HL-60/S4 treated with retinoic acid at 250 ng/mL for 4 days and 3 days (cell line): ENCODE measurements at regions not wholly inside any gene's neighbourhood (a gene's known extent, or its start where the extent isn't known, plus 50 kb on each side); places are given as distances from the start of the nearest gene placed in this dataset.

Experiments
- in situ Hi-C: fragments of 300-500 bp; cut with MboI; formaldehyde crosslinking; loops from 2 replicates; pipeline ENCODE4 v1.7.0; 2022; ENCODE audit warnings: low sequenced_read_pairs

GRCh38 chr10:44564361-44564760, 179.5 kb upstream of the CXCL12 start:
- in situ Hi-C loops = loop anchor here (25.0 kb wide), 1 partner anchor 273 kb away; no protein-coding TSS in a partner anchor

- in situ Hi-C loops = loop anchor here (25.0 kb wide), 1 partner anchor 273 kb away; no protein-coding TSS in a partner anchor
These were observed 179.9 kb upstream of the CXCL12 start for GRCh38 chr10:44564790-44565189.

- in situ Hi-C loops = loop anchor here (25.0 kb wide), 1 partner anchor 271 kb away; no protein-coding TSS in a partner anchor
These were observed 181.9 kb upstream of the CXCL12 start for GRCh38 chr10:44566786-44567185.

GRCh38 chr10:44567471-44567870, 182.6 kb upstream of the CXCL12 start:
- in situ Hi-C loops = loop anchor here (25.0 kb wide), 1 partner anchor 270 kb away; no protein-coding TSS in a partner anchor

- in situ Hi-C loops = loop anchor here (25.0 kb wide), 1 partner anchor 268 kb away; no protein-coding TSS in a partner anchor
These were observed 184.5 kb upstream of the CXCL12 start for GRCh38 chr10:44569193-44570091.

- in situ Hi-C loops = loop anchor here (25.0 kb wide), 1 partner anchor 266 kb away; no protein-coding TSS in a partner anchor
These were observed 186.8 kb upstream of the CXCL12 start for GRCh38 chr10:44571701-44572100.

- in situ Hi-C loops = loop anchor here (25.0 kb wide), 1 partner anchor 265 kb away; no protein-coding TSS in a partner anchor
These were observed 187.2 kb upstream of the CXCL12 start for GRCh38 chr10:44572146-44572545.

GRCh38 chr10:44573821-44574220, 188.9 kb upstream of the CXCL12 start:
- in situ Hi-C loops = loop anchor here (25.0 kb wide), 1 partner anchor 263 kb away; no protein-coding TSS in a partner anchor

GRCh38 chr10:44574596-44575480, 189.9 kb upstream of the CXCL12 start:
- in situ Hi-C loops = loop anchor here (25.0 kb wide), 2 partner anchors 112 to 262 kb away; no protein-coding TSS in a partner anchor

- in situ Hi-C loops = loop anchor here (25.0 kb wide), 1 partner anchor 112 kb away; no protein-coding TSS in a partner anchor
These were observed 190.9 kb upstream of the CXCL12 start for GRCh38 chr10:44575601-44576380.

GRCh38 chr10:44576702-44577191, 191.8 kb upstream of the CXCL12 start:
- in situ Hi-C loops = loop anchor here (25.0 kb wide), 1 partner anchor 111 kb away; no protein-coding TSS in a partner anchor

- in situ Hi-C loops = loop anchor here (25.0 kb wide), 1 partner anchor 110 kb away; no protein-coding TSS in a partner anchor
These were observed 192.6 kb upstream of the CXCL12 start for GRCh38 chr10:44577533-44577932.

GRCh38 chr10:44578271-44578670, 193.4 kb upstream of the CXCL12 start:
- in situ Hi-C loops = loop anchor here (25.0 kb wide), 1 partner anchor 109 kb away; no protein-coding TSS in a partner anchor

GRCh38 chr10:44578963-44579362, 194.1 kb upstream of the CXCL12 start:
- in situ Hi-C loops = loop anchor here (25.0 kb wide), 1 partner anchor 108 kb away; no protein-coding TSS in a partner anchor

- in situ Hi-C loops = loop anchor here (25.0 kb wide), 1 partner anchor 105 kb away; no protein-coding TSS in a partner anchor
These were observed 197.1 kb upstream of the CXCL12 start for GRCh38 chr10:44581996-44582395.

- in situ Hi-C loops = loop anchor here (25.0 kb wide), 1 partner anchor 100 kb away; no protein-coding TSS in a partner anchor
These were observed 202.8 kb upstream of the CXCL12 start for GRCh38 chr10:44587488-44588318.

GRCh38 chr10:44589181-44589943, 204.5 kb upstream of the CXCL12 start:
- in situ Hi-C loops = loop anchor here (25.0 kb wide), 1 partner anchor 98 kb away; no protein-coding TSS in a partner anchor
